ENCODE measurements at regions not wholly inside any gene's neighbourhood (a gene's known extent, or its start where the extent isn't known, plus 50 kb on each side); places are given as distances from the start of the nearest gene placed in this dataset.
A peak's percentile ranks its signal among the peaks of the same experiment; 100 is the strongest.

GRCh38 chr16:50960517-50961202 is 190.4 kb downstream of the SALL1 start:
- H3K79me2 ChIP-seq (ENCODE audit: control insufficient read depth, insufficient read depth, low read length) = no peaks in the 10 kb centered on the region
- no peak overlapping the region for H2BK15ac ChIP-seq (replicated peaks; ENCODE audit: low read depth)
- no peak overlapping the region for H2BK120ac ChIP-seq (ENCODE audit: low read depth, low read length)
- peak; percentile 43 for DNase-seq
- no peaks in the 10 kb centered on the region for H3K4me1 ChIP-seq (ENCODE audit: control insufficient read depth, low read depth, low read length)
- no CpG with 5 or more reads among the region's 2 CpGs for WGBS (ENCODE audit: extremely low coverage, insufficient coverage, low lambda C conversion rate)
- H3K18ac ChIP-seq (ENCODE audit: low read length) = no peak overlapping the region
- no peak overlapping the region for H2BK5ac ChIP-seq (ENCODE audit: low read length)
- no peak overlapping the region for H3K4me2 ChIP-seq (ENCODE audit: low read length)
- H3K27me3 ChIP-seq (ENCODE audit: insufficient read depth, low read length, poor library complexity) = no peaks in the 10 kb centered on the region
- no peak overlapping the region for H2AK5ac ChIP-seq (ENCODE audit: low read length)
- H3K23ac ChIP-seq (ENCODE audit: low read length) = no peak overlapping the region
- no peaks in the 10 kb centered on the region for H3K79me1 ChIP-seq (ENCODE audit: low read length)
- no peaks in the 10 kb centered on the region for H3K36me3 ChIP-seq (ENCODE audit: control insufficient read depth, insufficient read depth, low read length)
- no peak overlapping the region for H3K9ac ChIP-seq (ENCODE audit: low read length)
- no peak overlapping the region for H4K8ac ChIP-seq (ENCODE audit: low read depth, low read length)
- H4K5ac ChIP-seq (ENCODE audit: low read length) = no peak overlapping the region
- H3K27ac ChIP-seq (ENCODE audit: low read depth, low read length) = no peak overlapping the region
- H3K4ac ChIP-seq (ENCODE audit: low read depth, low read length) = no peak overlapping the region
- H3K56ac ChIP-seq (ENCODE audit: low read length) = no peak overlapping the region
- H3K4me3 ChIP-seq (ENCODE audit: low read length) = no peak overlapping the region

- H3K4me1 ChIP-seq (ENCODE audit: control insufficient read depth, low read depth, low read length) = no peaks in the 10 kb centered on the region
- WGBS (ENCODE audit: extremely low coverage, insufficient coverage, low lambda C conversion rate) = no CpG with 5 or more reads among the region's 4 CpGs
These were observed 194.0 kb downstream of the SALL1 start for GRCh38 chr16:50957056-50957455.

GRCh38 chr16:50956637-50957036 is 194.4 kb downstream of the SALL1 start:
- Histone ChIP-seq H3K4ac (ENCODE audit: low read depth, low read length) (no peak overlapping the region), H3K4me1 (ENCODE audit: control insufficient read depth, low read depth, low read length) (no peaks in the 10 kb centered on the region), H2BK5ac (ENCODE audit: low read length) (no peak overlapping the region), H3K36me3 (ENCODE audit: control insufficient read depth, insufficient read depth, low read length) (no peaks in the 10 kb centered on the region), H4K5ac (ENCODE audit: low read length) (no peak overlapping the region), H3K4me3 (ENCODE audit: low read length) (no peak overlapping the region), H3K27me3 (ENCODE audit: insufficient read depth, low read length, poor library complexity) (no peaks in the 10 kb centered on the region), H2BK15ac (replicated peaks; ENCODE audit: low read depth) (no peak overlapping the region), H4K8ac (ENCODE audit: low read depth, low read length) (no peak overlapping the region), H2AK5ac (ENCODE audit: low read length) (no peak overlapping the region), H3K4me2 (ENCODE audit: low read length) (no peak overlapping the region), H3K27ac (ENCODE audit: low read depth, low read length) (no peak overlapping the region), H2BK120ac (ENCODE audit: low read depth, low read length) (no peak overlapping the region), H3K56ac (ENCODE audit: low read length) (no peak overlapping the region), H3K18ac (ENCODE audit: low read length) (no peak overlapping the region), H3K79me1 (ENCODE audit: low read length) (no peaks in the 10 kb centered on the region), H3K23ac (ENCODE audit: low read length) (no peak overlapping the region), H3K9ac (ENCODE audit: low read length) (no peak overlapping the region), H3K79me2 (ENCODE audit: control insufficient read depth, insufficient read depth, low read length) (no peaks in the 10 kb centered on the region)
- WGBS (ENCODE audit: extremely low coverage, insufficient coverage, low lambda C conversion rate) = no CpG with 5 or more reads among the region's 1 CpG
- DNase-seq = no peak

More at GRCh38 chr16:50957056-50957455, 194.0 kb downstream of the SALL1 start:
- Histone ChIP-seq H3K56ac (ENCODE audit: low read length) (no peak overlapping the region), H2BK5ac (ENCODE audit: low read length) (no peak overlapping the region), H2BK120ac (ENCODE audit: low read depth, low read length) (no peak overlapping the region), H3K27ac (ENCODE audit: low read depth, low read length) (no peak overlapping the region), H4K8ac (ENCODE audit: low read depth, low read length) (no peak overlapping the region), H3K79me1 (ENCODE audit: low read length) (no peaks in the 10 kb centered on the region), H3K9ac (ENCODE audit: low read length) (no peak overlapping the region), H3K27me3 (ENCODE audit: insufficient read depth, low read length, poor library complexity) (no peaks in the 10 kb centered on the region), H2AK5ac (ENCODE audit: low read length) (no peak overlapping the region), H4K5ac (ENCODE audit: low read length) (no peak overlapping the region), H3K36me3 (ENCODE audit: control insufficient read depth, insufficient read depth, low read length) (no peaks in the 10 kb centered on the region), H3K79me2 (ENCODE audit: control insufficient read depth, insufficient read depth, low read length) (no peaks in the 10 kb centered on the region), H2BK15ac (replicated peaks; ENCODE audit: low read depth) (no peak overlapping the region), H3K18ac (ENCODE audit: low read length) (no peak overlapping the region), H3K4ac (ENCODE audit: low read depth, low read length) (no peak overlapping the region), H3K4me2 (ENCODE audit: low read length) (no peak overlapping the region), H3K4me3 (ENCODE audit: low read length) (no peak overlapping the region), H3K23ac (ENCODE audit: low read length) (no peak overlapping the region)
- no peak for DNase-seq

GRCh38 chr16:50955311-50955710 is 195.8 kb downstream of the SALL1 start:
- H3K36me3 ChIP-seq (ENCODE audit: control insufficient read depth, insufficient read depth, low read length) = no peaks in the 10 kb centered on the region
- H4K8ac ChIP-seq (ENCODE audit: low read depth, low read length) = no peak overlapping the region
- H3K4me2 ChIP-seq (ENCODE audit: low read length) = no peak overlapping the region
- no peaks in the 10 kb centered on the region for H3K79me2 ChIP-seq (ENCODE audit: control insufficient read depth, insufficient read depth, low read length)
- H3K4me3 ChIP-seq (ENCODE audit: low read length) = no peak overlapping the region
- H2BK120ac ChIP-seq (ENCODE audit: low read depth, low read length) = no peak overlapping the region
- H2BK5ac ChIP-seq (ENCODE audit: low read length) = no peak overlapping the region
- H2AK5ac ChIP-seq (ENCODE audit: low read length) = no peak overlapping the region
- no peak overlapping the region for H3K4ac ChIP-seq (ENCODE audit: low read depth, low read length)
- DNase-seq = no peak
- H2BK15ac ChIP-seq (replicated peaks; ENCODE audit: low read depth) = no peak overlapping the region
- WGBS (ENCODE audit: extremely low coverage, insufficient coverage, low lambda C conversion rate) = no CpG with 5 or more reads among the region's 2 CpGs
- no peak overlapping the region for H3K56ac ChIP-seq (ENCODE audit: low read length)
- H3K9ac ChIP-seq (ENCODE audit: low read length) = no peak overlapping the region
- H3K4me1 ChIP-seq (ENCODE audit: control insufficient read depth, low read depth, low read length) = no peaks in the 10 kb centered on the region
- H3K18ac ChIP-seq (ENCODE audit: low read length) = no peak overlapping the region
- H3K79me1 ChIP-seq (ENCODE audit: low read length) = no peaks in the 10 kb centered on the region
- no peak overlapping the region for H3K27ac ChIP-seq (ENCODE audit: low read depth, low read length)
- no peak overlapping the region for H4K5ac ChIP-seq (ENCODE audit: low read length)
- H3K23ac ChIP-seq (ENCODE audit: low read length) = no peak overlapping the region
- no peaks in the 10 kb centered on the region for H3K27me3 ChIP-seq (ENCODE audit: insufficient read depth, low read length, poor library complexity)

GRCh38 chr16:50954469-50954868 is 196.6 kb downstream of the SALL1 start:
- H3K36me3 ChIP-seq (ENCODE audit: control insufficient read depth, insufficient read depth, low read length) = no peaks in the 10 kb centered on the region
- no peak overlapping the region for H3K4me2 ChIP-seq (ENCODE audit: low read length)
- WGBS (ENCODE audit: extremely low coverage, insufficient coverage, low lambda C conversion rate) = 100% methylated on average over 2 of the region's 9 CpGs
- no peak overlapping the region for H4K5ac ChIP-seq (ENCODE audit: low read length)
- no peak overlapping the region for H3K23ac ChIP-seq (ENCODE audit: low read length)
- H4K8ac ChIP-seq (ENCODE audit: low read depth, low read length) = no peak overlapping the region
- no peak for DNase-seq
- H2BK5ac ChIP-seq (ENCODE audit: low read length) = no peak overlapping the region
- no peak overlapping the region for H2AK5ac ChIP-seq (ENCODE audit: low read length)
- no peak overlapping the region for H3K4ac ChIP-seq (ENCODE audit: low read depth, low read length)
- H2BK15ac ChIP-seq (replicated peaks; ENCODE audit: low read depth) = no peak overlapping the region
- H3K56ac ChIP-seq (ENCODE audit: low read length) = no peak overlapping the region
- H3K18ac ChIP-seq (ENCODE audit: low read length) = no peak overlapping the region
- H3K79me1 ChIP-seq (ENCODE audit: low read length) = no peaks in the 10 kb centered on the region
- no peaks in the 10 kb centered on the region for H3K27me3 ChIP-seq (ENCODE audit: insufficient read depth, low read length, poor library complexity)
- no peak overlapping the region for H3K4me3 ChIP-seq (ENCODE audit: low read length)
- no peak overlapping the region for H3K27ac ChIP-seq (ENCODE audit: low read depth, low read length)
- H3K4me1 ChIP-seq (ENCODE audit: control insufficient read depth, low read depth, low read length) = no peaks in the 10 kb centered on the region
- no peak overlapping the region for H3K9ac ChIP-seq (ENCODE audit: low read length)
- H2BK120ac ChIP-seq (ENCODE audit: low read depth, low read length) = no peak overlapping the region
- H3K79me2 ChIP-seq (ENCODE audit: control insufficient read depth, insufficient read depth, low read length) = no peaks in the 10 kb centered on the region

- Histone ChIP-seq H3K36me3 (ENCODE audit: control insufficient read depth, insufficient read depth, low read length) (no peaks in the 10 kb centered on the region), H3K23ac (ENCODE audit: low read length) (no peak overlapping the region), H3K56ac (ENCODE audit: low read length) (no peak overlapping the region), H3K27me3 (ENCODE audit: insufficient read depth, low read length, poor library complexity) (no peaks in the 10 kb centered on the region), H3K27ac (ENCODE audit: low read depth, low read length) (no peak overlapping the region), H3K79me2 (ENCODE audit: control insufficient read depth, insufficient read depth, low read length) (no peaks in the 10 kb centered on the region), H3K4me3 (ENCODE audit: low read length) (no peak overlapping the region), H4K8ac (ENCODE audit: low read depth, low read length) (no peak overlapping the region), H3K18ac (ENCODE audit: low read length) (no peak overlapping the region), H2BK120ac (ENCODE audit: low read depth, low read length) (no peak overlapping the region), H3K4ac (ENCODE audit: low read depth, low read length) (no peak overlapping the region), H3K9ac (ENCODE audit: low read length) (no peak overlapping the region), H4K5ac (ENCODE audit: low read length) (no peak overlapping the region), H2BK15ac (replicated peaks; ENCODE audit: low read depth) (no peak overlapping the region), H2BK5ac (ENCODE audit: low read length) (no peak overlapping the region), H3K4me2 (ENCODE audit: low read length) (no peak overlapping the region), H3K79me1 (ENCODE audit: low read length) (no peaks in the 10 kb centered on the region), H3K4me1 (ENCODE audit: control insufficient read depth, low read depth, low read length) (no peaks in the 10 kb centered on the region), H2AK5ac (ENCODE audit: low read length) (no peak overlapping the region)
- no peak for DNase-seq
- no CpG with 5 or more reads among the region's 2 CpGs for WGBS (ENCODE audit: extremely low coverage, insufficient coverage, low lambda C conversion rate)
These were observed 197.8 kb downstream of the SALL1 start for GRCh38 chr16:50953290-50953689.
